HG02642 (cell line): ENCODE measurements at regions not wholly inside any gene's neighbourhood (a gene's known extent, or its start where the extent isn't known, plus 50 kb on each side); places are given as distances from the start of the nearest gene placed in this dataset.
"Not testable (repeated sequence)": the region's sequence is repeated elsewhere in the genome, so short reads cannot be mapped to it uniquely, and the experiment has no call there.

Experiments
- ATAC-seq: cut with Tn5 transposase; IDR thresholded peaks from one replicate; pipeline ENCODE4 v1.9.1; 2021; ENCODE audit warnings: mild to moderate bottlenecking; ENCODE audit not compliant: unreplicated experiment, poor library complexity

- not testable (repeated sequence) for ATAC-seq
Observed at GRCh38 chr2:89855752-89856151, 1164.3 kb downstream of the RPIA start.

GRCh38 chr2:89856305-89856704 is 1164.8 kb downstream of the RPIA start:
- ATAC-seq = not testable (repeated sequence)

- not testable (repeated sequence) for ATAC-seq
Observed at GRCh38 chr2:89862164-89862563, 1170.7 kb downstream of the RPIA start.

- ATAC-seq = not testable (repeated sequence)
Observed at GRCh38 chr2:89863209-89863608, 1171.7 kb downstream of the RPIA start.

- not testable (repeated sequence) for ATAC-seq
Observed at GRCh38 chr2:89874810-89875595, 1183.5 kb downstream of the RPIA start.

GRCh38 chr2:89876445-89876844 is 1185.0 kb downstream of the RPIA start:
- not testable (repeated sequence) for ATAC-seq

- not testable (repeated sequence) for ATAC-seq
Observed at GRCh38 chr2:89876878-89877277, 1185.4 kb downstream of the RPIA start.

- ATAC-seq = peak; percentile 48
Observed at GRCh38 chr2:89882880-89883279, 1191.4 kb downstream of the RPIA start.

- ATAC-seq = not testable (repeated sequence)
Observed at GRCh38 chr2:89883624-89884023, 1192.2 kb downstream of the RPIA start.

- not testable (repeated sequence) for ATAC-seq
Observed at GRCh38 chr2:89885071-89885470, 1193.6 kb downstream of the RPIA start.

GRCh38 chr2:89888693-89889092 is 1197.2 kb downstream of the RPIA start:
- ATAC-seq = not testable (repeated sequence)

GRCh38 chr2:89890185-89890773 is 1198.8 kb downstream of the RPIA start:
- not testable (repeated sequence) for ATAC-seq

- ATAC-seq = not testable (repeated sequence)
Observed at GRCh38 chr2:89894988-89895387, 1203.5 kb downstream of the RPIA start.

GRCh38 chr2:89895629-89896028 is 1204.2 kb downstream of the RPIA start:
- not testable (repeated sequence) for ATAC-seq

GRCh38 chr2:89927018-89927417 is 1235.5 kb downstream of the RPIA start:
- not testable (repeated sequence) for ATAC-seq

GRCh38 chr2:89935436-89935835 is 1244.0 kb downstream of the RPIA start:
- not testable (repeated sequence) for ATAC-seq

- not testable (repeated sequence) for ATAC-seq
Observed at GRCh38 chr2:89936011-89936410, 1244.5 kb downstream of the RPIA start.

GRCh38 chr2:89936559-89936958 is 1245.1 kb downstream of the RPIA start:
- ATAC-seq = not testable (repeated sequence)

GRCh38 chr2:89938756-89939155 is 1247.3 kb downstream of the RPIA start:
- peak; percentile 97 for ATAC-seq

GRCh38 chr2:89944267-89944666 is 1252.8 kb downstream of the RPIA start:
- ATAC-seq = not testable (repeated sequence)

GRCh38 chr2:89945004-89945616 is 1253.6 kb downstream of the RPIA start:
- not testable (repeated sequence) for ATAC-seq
